NCI-H1436 (cell line): ENCODE measurements at regions not wholly inside any gene's neighbourhood (a gene's known extent, or its start where the extent isn't known, plus 50 kb on each side); places are given as distances from the start of the nearest gene placed in this dataset.
A peak's percentile ranks its signal among the peaks of the same experiment; 100 is the strongest.

Experiments used
- DNase-seq: peaks from one replicate; lab custom pipeline; 2025; lab: John Stamatoyannopoulos, UW

- DNase-seq: no peak
These were observed 152.4 kb upstream of the KCTD1 start for GRCh38 chr18:26700728-26701127.

GRCh38 chr18:26700201-26700600, 151.8 kb upstream of the KCTD1 start:
- no peak for DNase-seq

GRCh38 chr18:26697186-26697884, 149.0 kb upstream of the KCTD1 start:
- no peak for DNase-seq

- no peak for DNase-seq
These were observed 148.4 kb upstream of the KCTD1 start for GRCh38 chr18:26696786-26697185.

- no peak for DNase-seq
These were observed 148.0 kb upstream of the KCTD1 start for GRCh38 chr18:26696308-26696707.

- no peak for DNase-seq
These were observed 141.0 kb upstream of the KCTD1 start for GRCh38 chr18:26689226-26689879.

GRCh38 chr18:26686532-26686931, 138.2 kb upstream of the KCTD1 start:
- no peak for DNase-seq

GRCh38 chr18:26685438-26686157, 137.2 kb upstream of the KCTD1 start:
- DNase-seq: no peak

GRCh38 chr18:26677957-26678356, 129.6 kb upstream of the KCTD1 start:
- no peak for DNase-seq

GRCh38 chr18:26667046-26667445, 118.7 kb upstream of the KCTD1 start:
- DNase-seq: no peak

GRCh38 chr18:26662996-26663395, 114.6 kb upstream of the KCTD1 start:
- no peak for DNase-seq

- DNase-seq: no peak
These were observed 109.6 kb upstream of the KCTD1 start for GRCh38 chr18:26657631-26658581.

GRCh38 chr18:26656944-26657536, 108.7 kb upstream of the KCTD1 start:
- peak; percentile 20 for DNase-seq

GRCh38 chr18:26656431-26656943, 108.1 kb upstream of the KCTD1 start:
- no peak for DNase-seq

- no peak for DNase-seq
These were observed 107.4 kb upstream of the KCTD1 start for GRCh38 chr18:26655525-26656430.

- DNase-seq: no peak
These were observed 106.5 kb upstream of the KCTD1 start for GRCh38 chr18:26654616-26655524.

- DNase-seq: no peak
These were observed 105.7 kb upstream of the KCTD1 start for GRCh38 chr18:26653943-26654615.

- no peak for DNase-seq
These were observed 104.1 kb upstream of the KCTD1 start for GRCh38 chr18:26652501-26652900.
